Endothelial cell of umbilical vein (primary cell): ENCODE measurements at regions not wholly inside any gene's neighbourhood (a gene's known extent, or its start where the extent isn't known, plus 50 kb on each side); places are given as distances from the start of the nearest gene placed in this dataset.

Source experiments
- BruUV-seq: library from RNA; stranded (reverse); fragments of 400-500 nt; replicated peaks from 2 replicates; lab custom pipeline; 2021; lab: Mats Ljungman, UMichigan
- CTCF ChIA-PET: fragments of 300-600, 350-600 bp; sonication (Branson Sonifier 250); formaldehyde crosslinking; loops from one replicate; lab custom pipeline; 2021; ENCODE audit warnings: antibody characterized with exemption, inconsistent platforms; lab: Charles Lee
- POLR2A ChIA-PET: fragments of 300-600, 350-600 bp; sonication (Branson Sonifier 250); formaldehyde crosslinking; loops from one replicate; lab custom pipeline; 2021; ENCODE audit warnings: antibody characterized with exemption, inconsistent platforms; lab: Charles Lee
- DNase-seq: peaks from one replicate; pipeline ENCODE4 v3.0.0-alpha.2; 2011; ENCODE audit warnings: low read depth, low spot score
- FAIRE-seq: peaks from 2 replicates; lab custom pipeline; 2011; peaks lifted over from hg19 to GRCh38; lab: Jason Lieb, UNC
- H2AFZ ChIP-seq: 2 replicates; pipeline ENCODE4 v1.6.0; 2012; ENCODE audit warnings: low read depth, low read length, control low read depth, inconsistent platforms
- H3K27ac ChIP-seq: 2 replicates; pipeline ENCODE4 v1.5.1; 2011; ENCODE audit warnings: low read depth, mild to moderate bottlenecking, control low read depth, low read length, moderate library complexity; ENCODE audit not compliant: insufficient read depth
- H3K27me3 ChIP-seq, 2 experiments: 2 replicates each; pipeline versions ENCODE4 v1.6.0 to v1.6.1; 2011; ENCODE audit warnings: low read length in 2 of 2, mixed read lengths in 1 of 2; ENCODE audit not compliant: control insufficient read depth in 2 of 2, insufficient read depth in 2 of 2
- H3K36me3 ChIP-seq, 2 experiments: 2 replicates in 1 of 2; 3 replicates in 1 of 2; pipeline ENCODE4 v1.5.1; 2011; ENCODE audit warnings: low read length in 2 of 2, mild to moderate bottlenecking in 1 of 2, moderate library complexity in 1 of 2; ENCODE audit not compliant: control insufficient read depth in 2 of 2, insufficient read depth in 2 of 2; ENCODE audit errors: extremely low read depth in 1 of 2
- H3K4me1 ChIP-seq: 3 replicates; pipeline ENCODE4 v1.5.1; 2011; ENCODE audit warnings: mild to moderate bottlenecking, low read length; ENCODE audit not compliant: control insufficient read depth, insufficient read depth; ENCODE audit errors: extremely low read depth
- H3K4me2 ChIP-seq: 2 replicates; pipeline ENCODE4 v1.6.1; 2011; ENCODE audit warnings: low read length, control low read depth, mixed read lengths; ENCODE audit not compliant: insufficient read depth
- H3K4me3 ChIP-seq, 3 experiments: fragments of 200-600 bp in 1 of 3; sonication (generic), shearing (Covaris generic) in 1 of 3; replicated peaks in 1 of 3; 2 replicates each; pipeline ENCODE4 v1.5.1; 2011 to 2016; ENCODE audit warnings: control low read depth in 3 of 3, low read length in 3 of 3, mild to moderate bottlenecking in 2 of 3, inconsistent platforms in 1 of 3, low read depth in 1 of 3, moderate library complexity in 1 of 3; ENCODE audit not compliant: insufficient read depth in 1 of 3
- H3K79me2 ChIP-seq: 2 replicates; pipeline ENCODE4 v1.6.0; 2012; ENCODE audit warnings: low read length, inconsistent platforms; ENCODE audit not compliant: control insufficient read depth, insufficient read depth
- H3K9ac ChIP-seq: replicated peaks from 2 replicates; pipeline ENCODE3; 2011; ENCODE audit warnings: low read length, control low read depth; ENCODE audit not compliant: insufficient read depth; ENCODE audit errors: extremely low read depth
- H3K9me1 ChIP-seq: replicated peaks from 3 replicates; pipeline ENCODE4 v1.6.0; 2011; ENCODE audit warnings: mild to moderate bottlenecking, low read length; ENCODE audit not compliant: control insufficient read depth, insufficient read depth; ENCODE audit errors: extremely low read depth
- H3K9me3 ChIP-seq: replicated peaks from 2 replicates; pipeline ENCODE4 v1.5.1; 2012; ENCODE audit warnings: low read length, inconsistent platforms; ENCODE audit not compliant: control insufficient read depth, insufficient read depth
- H4K20me1 ChIP-seq: replicated peaks from 2 replicates; pipeline ENCODE3; 2011; ENCODE audit warnings: mild to moderate bottlenecking, low read length; ENCODE audit not compliant: control insufficient read depth, insufficient read depth; ENCODE audit errors: extremely low read depth
- CTCF ChIP-seq, 2 donors: IDR thresholded peaks; 1 replicate in 1 of 2; 2 replicates in 1 of 2; pipeline ENCODE4 v1.5.1; 2011; ENCODE audit warnings: low read length in 2 of 2, mild to moderate bottlenecking in 2 of 2, moderate library complexity in 2 of 2, control low read depth in 1 of 2, inconsistent platforms in 1 of 2, low read depth in 1 of 2; ENCODE audit not compliant: insufficient read depth in 1 of 2; ENCODE audit errors: extremely low read depth in 1 of 2
- EZH2 ChIP-seq: IDR thresholded peaks from 2 replicates; pipeline ENCODE4 v1.6.1; 2012; ENCODE audit warnings: borderline replicate concordance, low read depth, mild to moderate bottlenecking, moderate library complexity, low read length, inconsistent platforms; ENCODE audit not compliant: severe bottlenecking
- FOS ChIP-seq: IDR thresholded peaks from 2 replicates; pipeline ENCODE4 v1.6.1; 2011; ENCODE audit warnings: mild to moderate bottlenecking, low read length, moderate library complexity, borderline replicate concordance; ENCODE audit not compliant: insufficient read depth
- GATA2 ChIP-seq: IDR thresholded peaks from 2 replicates; pipeline ENCODE4 v1.7.0; 2011; ENCODE audit warnings: low read depth, mild to moderate bottlenecking, moderate library complexity, mixed read lengths, low read length; ENCODE audit not compliant: insufficient read length, insufficient read depth
- JUN ChIP-seq: IDR thresholded peaks from 2 replicates; pipeline ENCODE4 v1.6.1; 2011; ENCODE audit warnings: borderline replicate concordance, low read depth; ENCODE audit not compliant: insufficient read length, insufficient read depth
- MAX ChIP-seq: IDR thresholded peaks from 2 replicates; pipeline ENCODE4 v1.6.1; 2011; ENCODE audit not compliant: insufficient read depth, insufficient read length
- MYC ChIP-seq: IDR thresholded peaks from one replicate; pipeline ENCODE4 v1.6.1; 2011; ENCODE audit warnings: mild to moderate bottlenecking, low read depth, low read length
- POLR2A ChIP-seq: IDR thresholded peaks from 2 replicates; pipeline ENCODE4 v1.6.1; 2012; ENCODE audit warnings: low read depth, mild to moderate bottlenecking, control low read depth, low read length
- POLR2AphosphoS5 ChIP-seq: IDR thresholded peaks from 2 replicates; pipeline ENCODE4 v1.6.1; 2012; ENCODE audit warnings: low read depth, mild to moderate bottlenecking, control low read depth, low read length, moderate library complexity; ENCODE audit not compliant: insufficient read depth
- dilution Hi-C: fragments of 300-500 bp; cut with MboI; formaldehyde crosslinking; loops from one replicate; pipeline ENCODE4 v1.15.0; 2019; ENCODE audit warnings: low sequenced_read_pairs; ENCODE audit not compliant: extremely low pct_ligation_motif_present
- intact Hi-C: fragments of 100-400 bp; cut with micrococcal nuclease; formaldehyde crosslinking; loops from one replicate; pipeline ENCODE4 v1.10.0; 2022

- dilution Hi-C loops = no loop called here
- Histone ChIP-seq H3K27me3 (peaks cover 0 to 5% of the 10 kb centered on the region in 2 experiments), H3K9ac (no peak overlapping the region), H3K27ac (no peak overlapping the region), H3K36me3 (no peaks in the 10 kb centered on the region), H3K9me1 (no peaks in the 10 kb centered on the region), H2AFZ (no peak overlapping the region), H3K9me3 (no peaks in the 10 kb centered on the region), H3K4me3 (no peak overlapping the region), H3K4me2 (no peak overlapping the region), H3K79me2 (no peaks in the 10 kb centered on the region), H3K4me1 (no peaks in the 10 kb centered on the region), H4K20me1 (no peaks in the 10 kb centered on the region)
- ChIA-PET POLR2A (no interaction called here), CTCF (interaction anchor here (0.6 to 3.7 kb wide), 12 partner anchors 10 to 989 kb away, joined by 3 to 19 read pairs (median 5); partner anchors contain the start of gene PTPRK)
- DNase-seq = peak; percentile 44
- intact Hi-C loops = loop anchor here (1.0 to 5.0 kb wide), 2 partner anchors 527 to 647 kb away; no protein-coding TSS in a partner anchor
- BruUV-seq = no TSS peak
- peak; percentile 58 for FAIRE-seq
- TF ChIP-seq CTCF (IDR thresholded peaks at IDR 0.05; ENCODE audit: extremely low read depth in 1 of 2, insufficient read depth in 1 of 2, low read depth in 1 of 2, low read length in 2 of 2) (peak; percentile 50 to 55), POLR2AphosphoS5 (no peak)
These were observed 157.4 kb upstream of the LAMA2 start for GRCh38 chr6:128725271-128726233.

- H3K9me3 ChIP-seq = no peaks in the 10 kb centered on the region
- DNase-seq (no peak), FAIRE-seq (no peak)
- H3K36me3 ChIP-seq = no peaks in the 10 kb centered on the region
- no peaks in the 10 kb centered on the region for H3K79me2 ChIP-seq
- no peak overlapping the region for H3K27ac ChIP-seq
- H2AFZ ChIP-seq = no peak overlapping the region
- H4K20me1 ChIP-seq = no peaks in the 10 kb centered on the region
- H3K9me1 ChIP-seq = no peaks in the 10 kb centered on the region
- no TSS peak for BruUV-seq
- H3K27me3 ChIP-seq = peaks cover 0 to 5% of the 10 kb centered on the region in 2 experiments
- ChIA-PET CTCF (interaction anchor here (1.1 to 3.7 kb wide), 4 partner anchors 9 to 869 kb away, joined by 3 to 19 read pairs (median 12); no protein-coding TSS in a partner anchor), POLR2A (no interaction called here)
- intact Hi-C loops = loop anchor here (1.0 to 5.0 kb wide), 2 partner anchors 528 to 648 kb away; no protein-coding TSS in a partner anchor
- no peak overlapping the region for H3K4me2 ChIP-seq
- H3K4me3 ChIP-seq = no peak overlapping the region
- dilution Hi-C loops = no loop called here
- no peak overlapping the region for H3K9ac ChIP-seq
- H3K4me1 ChIP-seq = no peaks in the 10 kb centered on the region
- no peak for TF ChIP-seq GATA2
- TF ChIP-seq POLR2A = no peak
- TF ChIP-seq FOS = no peak
- TF ChIP-seq MAX = no peak
- TF ChIP-seq POLR2AphosphoS5 = no peak
- TF ChIP-seq MYC = no peak
- no peak for TF ChIP-seq CTCF (IDR thresholded peaks at IDR 0.05; ENCODE audit: extremely low read depth in 1 of 2, insufficient read depth in 1 of 2, low read depth in 1 of 2, low read length in 2 of 2)
- no peak for TF ChIP-seq JUN
- no peak for TF ChIP-seq EZH2
These were observed 158.2 kb upstream of the LAMA2 start for GRCh38 chr6:128724738-128725137.
